ENCODE measurements at regions not wholly inside any gene's neighbourhood (a gene's known extent, or its start where the extent isn't known, plus 50 kb on each side); places are given as distances from the start of the nearest gene placed in this dataset.

- no peak for DNase-seq
- Histone ChIP-seq H3K9me3 (no peaks in the 10 kb centered on the region), H3K27me3 (replicated peaks in 1 of 2; ENCODE audit: control insufficient read depth in 2 of 2, extremely low read depth in 1 of 2, insufficient read depth in 2 of 2, low read length in 1 of 2) (no peaks in the 10 kb centered on the region), H3K27ac (ENCODE audit: low read length) (no peak overlapping the region), H3K4me1 (ENCODE audit: control insufficient read depth in 1 of 2, extremely low read depth in 1 of 2, insufficient read depth in 2 of 2, low read length in 2 of 2) (no peaks in the 10 kb centered on the region), H3K4me3 (ENCODE audit: control insufficient read depth in 1 of 2, extremely low read depth in 1 of 2, low read length in 1 of 2) (no peak overlapping the region), H3K36me3 (ENCODE audit: control insufficient read depth in 2 of 2, extremely low read depth in 1 of 2, insufficient read depth in 1 of 2, low read length in 1 of 2) (no peaks in the 10 kb centered on the region)
- H3K4me3 Mint-ChIP-seq, result no peak overlapping the region
- no peaks in the 10 kb centered on the region for H3K9me3 Mint-ChIP-seq
- H3K27me3 Mint-ChIP-seq, result peaks cover 0 to 4% of the 10 kb centered on the region in 2 donors
- no peaks in the 10 kb centered on the region for H3K4me1 Mint-ChIP-seq
- no peaks in the 10 kb centered on the region for H3K36me3 Mint-ChIP-seq
- WGBS (ENCODE audit: insufficient coverage), result no CpG with 5 or more reads among the region's 2 CpGs
- no peak overlapping the region for H3K27ac Mint-ChIP-seq
- POLR2A ChIA-PET, result no interaction called here
- CTCF ChIA-PET, result no interaction called here
- no peak for ATAC-seq (replicated peaks in 1 of 4)
These were observed 345.5 kb downstream of the FGFR2 start for GRCh38 chr10:121252756-121253155.

DNA sequence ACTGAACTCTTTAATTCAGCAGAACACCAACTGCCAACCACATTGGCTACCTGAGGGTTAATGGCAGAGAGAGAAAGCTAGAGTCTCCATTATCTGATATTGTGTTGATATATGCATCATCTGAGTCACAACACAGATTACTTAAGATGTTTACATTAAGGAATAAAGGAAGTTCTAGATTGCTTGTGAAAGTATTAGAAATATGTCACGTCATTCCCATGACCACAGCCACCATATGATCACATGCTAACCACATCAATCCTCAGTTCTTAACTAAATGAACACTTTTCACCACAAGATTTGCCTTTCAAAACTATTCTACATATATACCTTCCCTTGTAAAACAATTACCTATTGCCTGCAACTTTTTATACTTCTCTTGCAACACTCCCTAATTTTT is 337.9 kb downstream of the FGFR2 start:
- no peak for ATAC-seq (replicated peaks in 1 of 4)
- no peaks in the 10 kb centered on the region for H3K36me3 Mint-ChIP-seq

DNA sequence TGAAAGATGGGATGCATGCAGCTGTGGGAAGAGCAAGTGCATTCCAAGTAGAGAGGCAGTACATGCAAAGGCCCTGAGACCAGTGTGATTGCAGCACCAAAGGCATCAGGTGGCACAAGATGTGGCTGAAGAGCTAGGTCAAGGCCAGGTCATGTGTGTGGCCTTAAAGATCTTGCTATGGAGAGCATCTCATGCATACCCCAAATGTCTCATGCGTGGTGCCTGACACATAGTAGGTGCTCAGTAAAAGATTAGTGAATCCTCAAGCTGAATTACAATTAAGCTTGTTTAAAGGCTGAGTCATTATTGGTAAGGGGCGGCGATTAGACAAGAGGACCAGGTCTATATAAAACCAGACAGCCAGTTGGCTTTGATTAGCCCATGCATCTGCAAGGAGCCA is 336.6 kb downstream of the FGFR2 start:
- Mint-ChIP-seq H3K27me3 (no peaks in the 10 kb centered on the region), H3K9me3 (peaks cover 0 to 7% (median 6%) of the 10 kb centered on the region in 3 donors), H3K27ac (no peak overlapping the region), H3K4me1 (no peaks in the 10 kb centered on the region), H3K36me3 (no peaks in the 10 kb centered on the region), H3K4me3 (no peak overlapping the region)
- Histone ChIP-seq H3K4me3 (ENCODE audit: control insufficient read depth in 1 of 2, extremely low read depth in 1 of 2, low read length in 1 of 2) (no peak overlapping the region), H3K36me3 (ENCODE audit: control insufficient read depth in 2 of 2, extremely low read depth in 1 of 2, insufficient read depth in 1 of 2, low read length in 1 of 2) (no peaks in the 10 kb centered on the region), H3K9me3 (no peaks in the 10 kb centered on the region), H3K4me1 (ENCODE audit: control insufficient read depth in 1 of 2, extremely low read depth in 1 of 2, insufficient read depth in 2 of 2, low read length in 2 of 2) (no peaks in the 10 kb centered on the region), H3K27me3 (replicated peaks in 1 of 2; ENCODE audit: control insufficient read depth in 2 of 2, extremely low read depth in 1 of 2, insufficient read depth in 2 of 2, low read length in 1 of 2) (no peaks in the 10 kb centered on the region), H3K27ac (ENCODE audit: low read length) (no peak overlapping the region)
- 89% methylated on average over 2 of the region's 3 CpGs for WGBS (ENCODE audit: insufficient coverage)
- no peak for ATAC-seq (replicated peaks in 1 of 4)
- ChIA-PET CTCF (no interaction called here), POLR2A (no interaction called here)
- no peak for DNase-seq

More for the DNA sequence above, 337.9 kb downstream of the FGFR2 start:
- ChIA-PET CTCF (no interaction called here), POLR2A (no interaction called here)
- no CpG with 5 or more reads among the region's 1 CpG for whole genome bisulfite sequencing (ENCODE audit: insufficient coverage)
- no peak overlapping the region for H3K27ac ChIP-seq (ENCODE audit: low read length)
- H3K27me3 Mint-ChIP-seq, result no peaks in the 10 kb centered on the region
- no peaks in the 10 kb centered on the region for H3K4me1 ChIP-seq (ENCODE audit: control insufficient read depth in 1 of 2, extremely low read depth in 1 of 2, insufficient read depth in 2 of 2, low read length in 2 of 2)
- H3K4me1 Mint-ChIP-seq, result no peaks in the 10 kb centered on the region
- peaks cover 0 to 7% (median 6%) of the 10 kb centered on the region in 3 donors for H3K9me3 Mint-ChIP-seq
- H3K27ac Mint-ChIP-seq, result no peak overlapping the region
- no peak overlapping the region for H3K4me3 ChIP-seq (ENCODE audit: control insufficient read depth in 1 of 2, extremely low read depth in 1 of 2, low read length in 1 of 2)
- H3K27me3 ChIP-seq (replicated peaks in 1 of 2; ENCODE audit: control insufficient read depth in 2 of 2, extremely low read depth in 1 of 2, insufficient read depth in 2 of 2, low read length in 1 of 2), result no peaks in the 10 kb centered on the region
- DNase-seq, result no peak
- H3K36me3 ChIP-seq (ENCODE audit: control insufficient read depth in 2 of 2, extremely low read depth in 1 of 2, insufficient read depth in 1 of 2, low read length in 1 of 2), result no peaks in the 10 kb centered on the region
- no peaks in the 10 kb centered on the region for H3K9me3 ChIP-seq
- H3K4me3 Mint-ChIP-seq, result no peak overlapping the region

DNA sequence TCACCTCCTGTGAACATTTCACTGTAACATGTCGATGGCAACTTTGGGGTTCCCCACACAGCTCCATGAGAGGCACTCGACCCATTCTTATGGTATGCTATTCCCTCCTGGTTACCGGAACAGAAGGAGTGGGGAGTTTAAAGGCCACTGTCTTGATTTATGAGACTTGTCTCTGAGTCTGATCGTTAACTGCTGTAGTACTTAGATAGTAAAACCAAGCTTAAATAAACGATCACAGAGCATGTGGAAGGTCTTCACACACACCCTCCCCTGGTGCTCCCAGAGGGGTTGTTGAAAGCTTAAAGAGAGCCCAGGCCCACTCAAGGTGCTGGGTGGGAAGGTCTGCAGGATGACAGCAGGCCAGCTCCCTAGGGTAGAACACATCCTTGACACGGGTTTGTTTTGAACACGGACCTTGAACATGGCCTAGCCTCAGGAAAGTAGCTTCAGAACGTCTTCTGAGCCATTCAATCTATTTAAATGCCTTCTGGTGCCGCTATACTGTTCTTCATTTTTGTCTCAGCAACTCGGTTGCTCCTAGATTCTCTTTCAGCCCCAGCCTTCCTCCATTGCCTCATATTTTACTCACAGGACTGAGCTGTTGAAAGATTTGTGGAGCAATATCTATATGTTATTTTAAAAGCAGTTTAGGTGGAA is 335.3 kb downstream of the FGFR2 start:
- H3K4me1 Mint-ChIP-seq, result no peaks in the 10 kb centered on the region

DNA sequence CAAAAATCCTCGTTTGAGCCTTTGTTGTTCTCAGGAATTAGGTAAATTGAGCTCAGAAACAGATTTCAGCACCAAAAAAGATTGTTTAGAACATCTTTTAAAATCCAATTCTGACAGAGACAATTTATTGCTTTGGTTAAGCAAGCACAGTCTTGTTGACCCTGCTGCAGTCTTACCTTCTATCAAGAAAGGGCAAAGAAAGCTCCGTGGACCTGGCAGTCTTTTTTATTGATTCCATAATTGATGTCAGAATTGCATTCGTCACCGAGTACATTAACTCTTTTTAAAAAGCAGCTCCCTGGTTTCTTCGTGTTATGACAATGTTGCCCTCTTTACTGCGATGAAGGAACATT is 334.8 kb downstream of the FGFR2 start:
- Mint-ChIP-seq H3K27ac (no peak overlapping the region), H3K4me3 (no peak overlapping the region), H3K4me1 (no peaks in the 10 kb centered on the region), H3K36me3 (no peaks in the 10 kb centered on the region), H3K9me3 (peaks cover 0 to 11% (median 3%) of the 10 kb centered on the region in 3 donors), H3K27me3 (peaks cover 0 to 4% of the 10 kb centered on the region in 2 donors)
- DNase-seq (no peak), ATAC-seq (replicated peaks in 1 of 4) (no peak)
- H3K36me3 ChIP-seq (ENCODE audit: control insufficient read depth in 2 of 2, extremely low read depth in 1 of 2, insufficient read depth in 1 of 2, low read length in 1 of 2), result no peaks in the 10 kb centered on the region
- 72% methylated on average over 3 of the region's 6 CpGs for WGBS (ENCODE audit: insufficient coverage)
- no peaks in the 10 kb centered on the region for H3K27me3 ChIP-seq (replicated peaks in 1 of 2; ENCODE audit: control insufficient read depth in 2 of 2, extremely low read depth in 1 of 2, insufficient read depth in 2 of 2, low read length in 1 of 2)
- H3K27ac ChIP-seq (ENCODE audit: low read length), result no peak overlapping the region
- ChIA-PET POLR2A (no interaction called here), CTCF (no interaction called here)
- no peak overlapping the region for H3K4me3 ChIP-seq (ENCODE audit: control insufficient read depth in 1 of 2, extremely low read depth in 1 of 2, low read length in 1 of 2)
- no peaks in the 10 kb centered on the region for H3K4me1 ChIP-seq (ENCODE audit: control insufficient read depth in 1 of 2, extremely low read depth in 1 of 2, insufficient read depth in 2 of 2, low read length in 2 of 2)
- no peaks in the 10 kb centered on the region for H3K9me3 ChIP-seq

More for the DNA sequence above, 335.3 kb downstream of the FGFR2 start:
- DNase-seq (no peak), ATAC-seq (replicated peaks in 1 of 4) (no peak)
- Histone ChIP-seq H3K9me3 (no peaks in the 10 kb centered on the region), H3K27ac (ENCODE audit: low read length) (no peak overlapping the region), H3K36me3 (ENCODE audit: control insufficient read depth in 2 of 2, extremely low read depth in 1 of 2, insufficient read depth in 1 of 2, low read length in 1 of 2) (no peaks in the 10 kb centered on the region), H3K4me3 (ENCODE audit: control insufficient read depth in 1 of 2, extremely low read depth in 1 of 2, low read length in 1 of 2) (no peak overlapping the region), H3K27me3 (replicated peaks in 1 of 2; ENCODE audit: control insufficient read depth in 2 of 2, extremely low read depth in 1 of 2, insufficient read depth in 2 of 2, low read length in 1 of 2) (no peaks in the 10 kb centered on the region), H3K4me1 (ENCODE audit: control insufficient read depth in 1 of 2, extremely low read depth in 1 of 2, insufficient read depth in 2 of 2, low read length in 2 of 2) (no peaks in the 10 kb centered on the region)
- ChIA-PET POLR2A (no interaction called here), CTCF (no interaction called here)
- Mint-ChIP-seq H3K27me3 (no peaks in the 10 kb centered on the region), H3K9me3 (peaks cover 0 to 11% (median 7%) of the 10 kb centered on the region in 3 donors), H3K27ac (no peak overlapping the region), H3K36me3 (no peaks in the 10 kb centered on the region), H3K4me3 (no peak overlapping the region)
- WGBS (ENCODE audit: insufficient coverage), result 65% methylated on average over 4 of the region's 10 CpGs

GRCh38 chr10:121265360-121266123 is 332.7 kb downstream of the FGFR2 start:
- WGBS (ENCODE audit: insufficient coverage), result 100% methylated on average over 1 of the region's 6 CpGs
- peaks cover 0 to 6% of the 10 kb centered on the region in 2 donors for H3K27me3 Mint-ChIP-seq
- ChIA-PET CTCF (no interaction called here), POLR2A (no interaction called here)
- DNase-seq (no peak), ATAC-seq (replicated peaks in 1 of 4) (no peak)
- no peaks in the 10 kb centered on the region for H3K4me1 Mint-ChIP-seq
- Histone ChIP-seq H3K36me3 (ENCODE audit: control insufficient read depth in 2 of 2, extremely low read depth in 1 of 2, insufficient read depth in 1 of 2, low read length in 1 of 2) (no peaks in the 10 kb centered on the region), H3K4me3 (ENCODE audit: control insufficient read depth in 1 of 2, extremely low read depth in 1 of 2, low read length in 1 of 2) (no peak overlapping the region), H3K9me3 (no peaks in the 10 kb centered on the region), H3K4me1 (ENCODE audit: control insufficient read depth in 1 of 2, extremely low read depth in 1 of 2, insufficient read depth in 2 of 2, low read length in 2 of 2) (no peaks in the 10 kb centered on the region), H3K27ac (ENCODE audit: low read length) (no peak overlapping the region), H3K27me3 (replicated peaks in 1 of 2; ENCODE audit: control insufficient read depth in 2 of 2, extremely low read depth in 1 of 2, insufficient read depth in 2 of 2, low read length in 1 of 2) (no peaks in the 10 kb centered on the region)
- H3K4me3 Mint-ChIP-seq, result no peak overlapping the region
- no peak overlapping the region for H3K27ac Mint-ChIP-seq
- H3K36me3 Mint-ChIP-seq, result no peaks in the 10 kb centered on the region
- peaks cover 0 to 11% (median 0%) of the 10 kb centered on the region in 3 donors for H3K9me3 Mint-ChIP-seq
